ENCODE measurements at regions not wholly inside any gene's neighbourhood (a gene's known extent, or its start where the extent isn't known, plus 50 kb on each side); places are given as distances from the start of the nearest gene placed in this dataset.

DNA sequence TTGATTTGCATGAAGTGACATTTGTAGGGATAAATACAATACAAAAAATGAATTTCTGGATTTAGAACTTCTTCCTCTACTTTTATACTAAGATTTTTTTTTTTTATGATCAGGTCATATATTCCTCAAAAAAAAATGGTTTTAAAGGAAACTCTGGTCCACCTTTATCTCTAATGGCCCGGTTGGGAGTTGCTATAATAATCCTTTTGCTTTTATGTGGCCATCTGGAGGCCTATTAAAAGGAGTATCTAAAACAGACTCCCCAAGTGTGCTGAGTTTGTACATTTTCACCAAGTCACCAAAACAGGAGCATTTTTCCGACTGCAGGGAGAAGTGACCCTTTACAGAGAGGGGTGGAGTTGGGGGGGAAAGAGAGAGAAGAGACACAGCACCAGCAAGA, 329.2 kb upstream of the FIGN start:
- no peak for TF ChIP-seq POLR2A (IDR thresholded peaks at IDR 0.05)
- TF ChIP-seq, protein P1, sequence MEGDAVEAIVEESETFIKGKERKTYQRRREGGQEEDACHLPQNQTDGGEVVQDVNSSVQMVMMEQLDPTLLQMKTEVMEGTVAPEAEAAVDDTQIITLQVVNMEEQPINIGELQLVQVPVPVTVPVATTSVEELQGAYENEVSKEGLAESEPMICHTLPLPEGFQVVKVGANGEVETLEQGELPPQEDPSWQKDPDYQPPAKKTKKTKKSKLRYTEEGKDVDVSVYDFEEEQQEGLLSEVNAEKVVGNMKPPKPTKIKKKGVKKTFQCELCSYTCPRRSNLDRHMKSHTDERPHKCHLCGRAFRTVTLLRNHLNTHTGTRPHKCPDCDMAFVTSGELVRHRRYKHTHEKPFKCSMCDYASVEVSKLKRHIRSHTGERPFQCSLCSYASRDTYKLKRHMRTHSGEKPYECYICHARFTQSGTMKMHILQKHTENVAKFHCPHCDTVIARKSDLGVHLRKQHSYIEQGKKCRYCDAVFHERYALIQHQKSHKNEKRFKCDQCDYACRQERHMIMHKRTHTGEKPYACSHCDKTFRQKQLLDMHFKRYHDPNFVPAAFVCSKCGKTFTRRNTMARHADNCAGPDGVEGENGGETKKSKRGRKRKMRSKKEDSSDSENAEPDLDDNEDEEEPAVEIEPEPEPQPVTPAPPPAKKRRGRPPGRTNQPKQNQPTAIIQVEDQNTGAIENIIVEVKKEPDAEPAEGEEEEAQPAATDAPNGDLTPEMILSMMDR (IDR thresholded peaks at IDR 0.05), result no peak
- H3K9me3 ChIP-seq, result no peaks in the 10 kb centered on the region
- H3K36me3 ChIP-seq, result no peaks in the 10 kb centered on the region
- no peaks in the 10 kb centered on the region for H3K27me3 ChIP-seq
- no peaks in the 10 kb centered on the region for H3K4me1 ChIP-seq
- H3K4me3 ChIP-seq, result no peak overlapping the region
- no peak overlapping the region for H3K27ac ChIP-seq
- no peak for DNase-seq

DNA sequence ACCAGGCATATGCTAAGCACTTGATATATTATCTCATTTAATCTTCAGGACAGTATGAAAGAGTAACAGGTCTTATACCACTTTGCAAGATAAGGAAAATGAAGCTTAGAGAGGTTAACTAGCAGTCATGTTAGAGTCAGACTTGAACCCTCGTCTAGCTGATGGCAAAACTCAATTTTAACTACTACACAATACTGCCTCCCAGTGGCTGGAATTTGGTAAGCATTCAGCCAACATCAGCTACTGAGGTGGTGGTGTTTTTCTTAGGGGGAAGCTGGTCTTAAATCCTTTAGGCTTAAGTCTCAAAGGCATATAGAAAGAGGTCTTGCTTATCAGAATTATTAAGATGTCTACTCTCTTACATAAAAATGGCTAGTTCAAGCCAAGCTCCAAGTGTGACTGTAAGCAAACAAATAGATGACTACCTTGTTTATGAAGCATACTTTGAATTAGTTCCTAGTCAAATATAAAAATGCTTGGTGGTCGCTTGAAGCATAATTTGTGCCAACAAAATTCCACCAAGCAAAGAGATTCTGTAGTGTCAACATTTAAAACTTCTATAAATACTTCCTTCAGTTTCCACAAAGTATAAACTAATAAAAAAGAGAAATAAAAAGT, 325.4 kb upstream of the FIGN start:
- H3K4me1 ChIP-seq, result no peaks in the 10 kb centered on the region
- DNase-seq, result peak in 1 of 3 donors; percentile 42
- H3K9me3 ChIP-seq, result no peaks in the 10 kb centered on the region
- no peak overlapping the region for H3K4me3 ChIP-seq
- no peak for TF ChIP-seq POLR2A (IDR thresholded peaks at IDR 0.05)
- TF ChIP-seq, protein P1 (IDR thresholded peaks at IDR 0.05), result peak in 4 of 6 experiments; percentile 30 to 47 (median 44)
- no peaks in the 10 kb centered on the region for H3K36me3 ChIP-seq
- no peaks in the 10 kb centered on the region for H3K27me3 ChIP-seq
- H3K27ac ChIP-seq, result no peak overlapping the region

DNA sequence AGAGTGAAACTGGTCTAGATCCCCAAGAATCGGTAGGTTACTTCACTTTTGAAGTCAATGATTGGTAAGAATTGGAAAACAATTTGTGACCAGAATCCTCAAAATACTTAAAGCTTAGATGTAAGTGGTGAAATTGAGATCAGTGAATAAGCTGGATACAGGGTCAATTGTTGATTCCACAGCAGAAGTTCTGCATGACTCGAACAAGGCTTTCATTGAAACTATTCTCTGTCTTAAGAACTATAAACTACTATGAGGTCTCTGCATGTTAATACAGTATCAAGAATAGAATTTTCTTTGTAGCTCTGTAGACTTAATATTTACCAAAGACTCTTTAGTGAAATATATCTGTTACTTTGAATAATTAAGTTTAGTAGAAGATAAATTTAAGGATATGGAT, 324.2 kb upstream of the FIGN start:
- Histone ChIP-seq H3K36me3 (no peaks in the 10 kb centered on the region), H3K4me3 (no peak overlapping the region), H3K27me3 (no peaks in the 10 kb centered on the region), H3K27ac (no peak overlapping the region), H3K9me3 (no peaks in the 10 kb centered on the region), H3K4me1 (no peaks in the 10 kb centered on the region)
- no peak for TF ChIP-seq POLR2A (IDR thresholded peaks at IDR 0.05)
- TF ChIP-seq, protein P1 (IDR thresholded peaks at IDR 0.05), result no peak
- no peak for DNase-seq

DNA sequence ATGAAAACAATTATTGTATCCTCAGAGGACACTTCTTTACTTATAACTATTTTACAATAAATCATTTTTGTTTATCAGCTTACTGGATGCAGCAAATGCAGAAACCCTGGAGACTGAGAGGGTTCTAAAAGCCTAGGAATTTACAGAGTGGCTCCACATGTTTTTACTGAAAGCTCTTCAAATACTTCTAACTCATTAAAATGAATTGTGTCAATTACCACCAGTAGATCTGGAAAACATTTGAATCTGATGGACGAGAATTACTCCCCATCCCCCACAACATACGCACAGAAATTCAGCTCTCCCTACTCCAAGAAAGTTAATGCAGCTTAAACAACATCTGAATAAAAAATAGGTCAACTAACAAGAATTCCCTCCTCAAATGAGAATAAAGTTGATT, 319.8 kb upstream of the FIGN start:
- H3K4me1 ChIP-seq, result no peaks in the 10 kb centered on the region
- no peak for DNase-seq
- no peak overlapping the region for H3K4me3 ChIP-seq
- H3K36me3 ChIP-seq, result no peaks in the 10 kb centered on the region
- no peak overlapping the region for H3K27ac ChIP-seq
- no peaks in the 10 kb centered on the region for H3K27me3 ChIP-seq
- no peaks in the 10 kb centered on the region for H3K9me3 ChIP-seq
- TF ChIP-seq, protein P1 (IDR thresholded peaks at IDR 0.05), result no peak
- TF ChIP-seq POLR2A (IDR thresholded peaks at IDR 0.05), result no peak

DNA sequence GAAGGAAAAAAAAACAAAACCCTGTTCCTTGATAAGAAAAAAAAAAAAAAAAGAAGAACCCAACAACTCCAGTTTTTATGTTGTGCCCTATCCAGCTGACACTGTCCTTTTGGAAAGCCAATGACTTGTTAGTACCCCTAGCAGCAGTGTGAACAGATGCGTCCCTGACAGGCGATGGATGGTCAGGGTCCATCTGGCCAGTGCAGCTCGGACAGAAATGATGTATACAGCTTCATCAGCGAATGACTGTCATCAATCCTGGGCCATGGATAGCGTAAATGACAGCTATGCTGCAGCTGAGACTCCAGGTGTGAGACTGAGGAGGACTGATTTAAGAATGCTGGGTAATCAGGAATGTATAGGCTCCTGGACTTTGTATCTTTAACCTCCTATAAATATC, 318.8 kb upstream of the FIGN start:
- no peak for DNase-seq
- Histone ChIP-seq H3K27me3 (no peaks in the 10 kb centered on the region), H3K9me3 (no peaks in the 10 kb centered on the region), H3K36me3 (no peaks in the 10 kb centered on the region), H3K4me3 (no peak overlapping the region), H3K27ac (no peak overlapping the region), H3K4me1 (no peaks in the 10 kb centered on the region)
- TF ChIP-seq POLR2A (IDR thresholded peaks at IDR 0.05), result no peak
- TF ChIP-seq, protein P1 (IDR thresholded peaks at IDR 0.05), result no peak

DNA sequence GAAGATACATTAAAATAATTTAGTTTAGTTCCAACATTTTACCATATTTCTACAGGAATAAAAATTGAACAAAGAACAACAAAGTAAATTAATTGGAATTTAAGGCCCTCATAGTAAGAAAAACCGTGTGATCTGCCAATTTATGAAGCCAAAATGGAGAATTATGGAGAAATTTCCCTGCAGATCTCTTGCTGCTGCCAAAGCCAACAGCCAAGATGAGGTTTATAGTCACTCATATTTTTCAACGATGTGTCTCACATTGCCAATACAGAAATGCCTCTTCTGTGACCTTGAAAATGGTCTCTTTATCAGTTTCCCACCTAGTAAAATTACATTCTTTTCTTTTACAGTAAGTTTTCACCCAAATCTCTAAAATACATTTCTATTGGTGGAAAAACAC, 317.2 kb upstream of the FIGN start:
- no peaks in the 10 kb centered on the region for H3K4me1 ChIP-seq
- TF ChIP-seq, protein P1 (IDR thresholded peaks at IDR 0.05), result no peak
- no peak overlapping the region for H3K4me3 ChIP-seq
- H3K27me3 ChIP-seq, result no peaks in the 10 kb centered on the region
- H3K27ac ChIP-seq, result no peak overlapping the region
- H3K9me3 ChIP-seq, result no peaks in the 10 kb centered on the region
- H3K36me3 ChIP-seq, result no peaks in the 10 kb centered on the region
- no peak for DNase-seq

All from Peyer's patch (tissue), 4 donors.